ENCODE measurements at regions not wholly inside any gene's neighbourhood (a gene's known extent, or its start where the extent isn't known, plus 50 kb on each side); places are given as distances from the start of the nearest gene placed in this dataset.

GRCh38 chr2:16339206-16339605, 326.4 kb downstream of the CYRIA start:
- H3K4me3 ChIP-seq (ENCODE audit: low read depth, low read length), result no peak overlapping the region
- no peaks in the 10 kb centered on the region for H3K27me3 ChIP-seq (ENCODE audit: control insufficient read depth, insufficient read depth, low read length)
- no peaks in the 10 kb centered on the region for H3K36me3 ChIP-seq (ENCODE audit: control insufficient read depth, insufficient read depth, low read length)
- TF ChIP-seq CTCF (IDR thresholded peaks at IDR 0.05; ENCODE audit: insufficient read depth, low read length, severe bottlenecking), result no peak
- no peak for DNase-seq (ENCODE audit: low read depth)
- no peak for FAIRE-seq

- no peak overlapping the region for H3K4me3 ChIP-seq (ENCODE audit: low read depth, low read length)
Observed at GRCh38 chr2:16338026-16338425, 327.6 kb downstream of the CYRIA start.

GRCh38 chr2:16336916-16337315, 328.7 kb downstream of the CYRIA start:
- TF ChIP-seq CTCF (IDR thresholded peaks at IDR 0.05; ENCODE audit: insufficient read depth, low read length, severe bottlenecking), result no peak
- DNase-seq (ENCODE audit: low read depth) (no peak), FAIRE-seq (no peak)
- Histone ChIP-seq H3K4me3 (ENCODE audit: low read depth, low read length) (no peak overlapping the region), H3K36me3 (ENCODE audit: control insufficient read depth, insufficient read depth, low read length) (no peaks in the 10 kb centered on the region), H3K27me3 (ENCODE audit: control insufficient read depth, insufficient read depth, low read length) (no peaks in the 10 kb centered on the region)

More at GRCh38 chr2:16338026-16338425, 327.6 kb downstream of the CYRIA start:
- DNase-seq (ENCODE audit: low read depth) (no peak), FAIRE-seq (no peak)
- Histone ChIP-seq H3K27me3 (ENCODE audit: control insufficient read depth, insufficient read depth, low read length) (no peaks in the 10 kb centered on the region), H3K36me3 (ENCODE audit: control insufficient read depth, insufficient read depth, low read length) (no peaks in the 10 kb centered on the region)
- TF ChIP-seq CTCF (IDR thresholded peaks at IDR 0.05; ENCODE audit: insufficient read depth, low read length, severe bottlenecking), result no peak

GRCh38 chr2:16336491-16336890, 329.1 kb downstream of the CYRIA start:
- no peak for DNase-seq (ENCODE audit: low read depth)
- H3K4me3 ChIP-seq (ENCODE audit: low read depth, low read length), result no peak overlapping the region
- TF ChIP-seq CTCF (IDR thresholded peaks at IDR 0.05; ENCODE audit: insufficient read depth, low read length, severe bottlenecking), result no peak
- no peaks in the 10 kb centered on the region for H3K36me3 ChIP-seq (ENCODE audit: control insufficient read depth, insufficient read depth, low read length)
- no peak for FAIRE-seq
- no peaks in the 10 kb centered on the region for H3K27me3 ChIP-seq (ENCODE audit: control insufficient read depth, insufficient read depth, low read length)

- no peaks in the 10 kb centered on the region for H3K27me3 ChIP-seq (ENCODE audit: control insufficient read depth, insufficient read depth, low read length)
- no peak for TF ChIP-seq CTCF (IDR thresholded peaks at IDR 0.05; ENCODE audit: insufficient read depth, low read length, severe bottlenecking)
- DNase-seq (ENCODE audit: low read depth) (no peak), FAIRE-seq (no peak)
- no peak overlapping the region for H3K4me3 ChIP-seq (ENCODE audit: low read depth, low read length)
- no peaks in the 10 kb centered on the region for H3K36me3 ChIP-seq (ENCODE audit: control insufficient read depth, insufficient read depth, low read length)
Observed at GRCh38 chr2:16335947-16336346, 329.7 kb downstream of the CYRIA start.

GRCh38 chr2:16335604-16335930, 330.1 kb downstream of the CYRIA start:
- no peak overlapping the region for H3K4me3 ChIP-seq (ENCODE audit: low read depth, low read length)
- no peaks in the 10 kb centered on the region for H3K27me3 ChIP-seq (ENCODE audit: control insufficient read depth, insufficient read depth, low read length)

More at GRCh38 chr2:16335604-16335930, 330.1 kb downstream of the CYRIA start:
- H3K36me3 ChIP-seq (ENCODE audit: control insufficient read depth, insufficient read depth, low read length), result no peaks in the 10 kb centered on the region
- no peak for TF ChIP-seq CTCF (IDR thresholded peaks at IDR 0.05; ENCODE audit: insufficient read depth, low read length, severe bottlenecking)
- DNase-seq (ENCODE audit: low read depth), result no peak
- FAIRE-seq, result no peak
